Heart left ventricle (tissue), 16 donors: ENCODE measurements at regions not wholly inside any gene's neighbourhood (a gene's known extent, or its start where the extent isn't known, plus 50 kb on each side); places are given as distances from the start of the nearest gene placed in this dataset.

Source experiments
- ATAC-seq, 4 donors: fragments of 200-7000 bp; cut with Tn5 transposase; one replicate each; pipeline ENCODE4 v1.9.1; 2020 to 2022; ENCODE audit warnings: moderate library complexity in 4 of 4, mild to moderate bottlenecking in 3 of 4, moderate number of reproducible peaks in 1 of 4
- DNase-seq, 5 donors: peaks; one replicate each; pipeline ENCODE4 v3.0.0-alpha.2; 2020
- H3K27ac ChIP-seq, 12 donors: fragments of 200-600 bp; sonication (generic) in 4 of 12; one replicate each; pipeline versions ENCODE4 v1.5.0 to v1.8.0; 2016 to 2022; ENCODE audit warnings: mild to moderate bottlenecking in 2 of 12
- H3K27me3 ChIP-seq, 9 donors: fragments of 200-600 bp; sonication (generic) in 2 of 9; one replicate each; pipeline versions ENCODE4 v1.5.1 to v1.8.0; 2016 to 2022; ENCODE audit warnings: mild to moderate bottlenecking in 3 of 9
- H3K36me3 ChIP-seq, 9 donors: fragments of 200-600 bp; sonication (generic) in 2 of 9; one replicate each; pipeline versions ENCODE4 v1.5.0 to v1.8.0; 2018 to 2022; ENCODE audit warnings: mild to moderate bottlenecking in 2 of 9
- H3K4me1 ChIP-seq, 12 donors: fragments of 200-600 bp; sonication (generic) in 4 of 12; one replicate each; pipeline versions ENCODE4 v1.5.0 to v1.8.0; 2016 to 2022; ENCODE audit warnings: mild to moderate bottlenecking in 3 of 12
- H3K4me3 ChIP-seq, 12 donors: fragments of 200-600 bp; sonication (generic) in 4 of 12; one replicate each; pipeline versions ENCODE4 v1.5.0 to v1.8.0; 2017 to 2022; ENCODE audit warnings: mild to moderate bottlenecking in 9 of 12, moderate library complexity in 4 of 12
- H3K9me3 ChIP-seq, 12 donors: fragments of 200-600 bp; sonication (generic) in 4 of 12; one replicate each; pipeline versions ENCODE4 v1.5.0 to v1.8.0; 2016 to 2022; ENCODE audit warnings: mild to moderate bottlenecking in 1 of 12
- POLR2A ChIP-seq, 2 donors: fragments of 450-650 bp; IDR thresholded peaks; one replicate each; pipeline ENCODE4 v1.6.1; 2017; ENCODE audit warnings: antibody characterized with exemption in 2 of 2, mild to moderate bottlenecking in 2 of 2, moderate library complexity in 2 of 2
- WGBS, 4 donors: extraction: QIAGEN DNeasy Blood & Tissue Kit in 2 of 4; methylation state at CpG; one replicate each; pipeline versions ENCODE4 v1.1.5 to v1.1.7; 2013 to 2018; 5-methylcytosine and 5-hydroxymethylcytosine counted together
- intact Hi-C, 10 donors: fragments of 100-400 bp; cut with DNase I; formaldehyde crosslinking; loops; one replicate each; pipeline versions ENCODE4 v1.11.1 to v1.14.2; 2022
- TF ChIP-seq, protein P1 (sequence below), 12 donors: fragments of 200-600 bp; sonication (generic) in 4 of 12; IDR thresholded peaks; one replicate each; pipeline versions ENCODE4 v1.5.0 to v1.8.0; 2018 to 2022; ENCODE audit warnings: antibody characterized with exemption in 12 of 12, mild to moderate bottlenecking in 5 of 12
- donor health status: ischemic (EF 13 %, LVEDD 7.1; RV severe dilation, severe dysfunction).
- donor health status: healthy with polysubstance abuse.
- donor health status: DM: no; HTN: yes; CAD: no.
- donor health status: DM: no; HTN: no; CAD: no.
- donor health status: ischemic (EF 25% LVEDD 6.9; RV normal size, moderate dysfunction).
- donor health status: ischemic (EF 25% LVEDD 5.7; RV mildly dilated, moderate dysfunction).
- donor health status: healthy.
- donor health status: DM: yes; HTN: yes; CAD: no.
- donor health status: ischemic (EF 35%, LVEDD 5.7; RV mildly dilated, moderate dysfunction).
- donor health status: nonischemic (EF 11% LVEDD 7.7; RV severe dilation, severe dysfunction).
- donor health status: DM: yes; HTN: yes; CAD: no.
- donor health status: PGD.
- donor health status: ischemic (EF 29% LVEDD 5.4; RV normal size, mild dysfunction).
- donor health status: nonischemic (EF 23%, LVEDD 6.1; RV moderate dilation, normal function).

DNA sequence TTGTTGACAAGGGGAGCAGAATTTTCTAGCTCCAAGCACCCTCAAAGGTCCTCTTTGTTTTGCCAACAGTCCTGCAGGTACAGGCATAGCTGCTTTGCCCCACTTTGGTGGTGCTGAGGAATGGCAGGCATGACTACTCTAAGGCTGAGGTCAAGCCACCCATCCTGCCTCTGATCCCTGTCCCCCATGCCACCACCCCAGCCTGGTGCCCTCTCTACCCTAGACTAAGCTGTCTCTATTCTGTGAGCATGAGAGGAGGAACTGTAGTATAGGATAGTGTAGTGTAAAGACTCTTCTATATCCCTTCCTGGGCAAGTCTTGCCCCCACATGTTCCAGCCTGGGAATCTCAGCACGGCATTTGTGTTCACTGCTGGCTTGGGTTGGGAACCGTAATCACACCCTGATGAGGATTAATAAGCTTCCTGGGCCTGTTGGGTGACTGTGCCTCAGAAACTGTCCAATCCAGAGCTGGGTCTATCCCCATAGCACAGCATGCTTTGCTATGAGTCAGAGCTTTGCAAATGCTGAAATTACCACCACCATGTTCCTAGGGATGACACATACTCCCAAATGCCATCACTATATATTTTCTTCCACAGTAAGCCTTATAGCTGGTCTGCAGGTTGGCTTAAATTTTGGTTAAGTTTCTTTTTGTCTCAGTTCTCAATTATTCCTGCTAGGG is 105.7 kb upstream of the PPP2R5A start:
- Histone ChIP-seq H3K4me1 (peaks cover 0 to 19% (median 2%) of the 10 kb centered on the region in 12 donors), H3K27ac (no peak overlapping the region), H3K27me3 (no peaks in the 10 kb centered on the region), H3K9me3 (no peaks in the 10 kb centered on the region), H3K4me3 (no peak overlapping the region), H3K36me3 (no peaks in the 10 kb centered on the region)
- intact Hi-C loops, result no loop called here
- 92 to 100% (median 95%) methylated on average over 1 to 2 of the region's 2 CpGs for WGBS, 4 donors
- ATAC-seq (peak in 1 of 4 donors; percentile 22), DNase-seq (no peak)
- TF ChIP-seq, protein P1, sequence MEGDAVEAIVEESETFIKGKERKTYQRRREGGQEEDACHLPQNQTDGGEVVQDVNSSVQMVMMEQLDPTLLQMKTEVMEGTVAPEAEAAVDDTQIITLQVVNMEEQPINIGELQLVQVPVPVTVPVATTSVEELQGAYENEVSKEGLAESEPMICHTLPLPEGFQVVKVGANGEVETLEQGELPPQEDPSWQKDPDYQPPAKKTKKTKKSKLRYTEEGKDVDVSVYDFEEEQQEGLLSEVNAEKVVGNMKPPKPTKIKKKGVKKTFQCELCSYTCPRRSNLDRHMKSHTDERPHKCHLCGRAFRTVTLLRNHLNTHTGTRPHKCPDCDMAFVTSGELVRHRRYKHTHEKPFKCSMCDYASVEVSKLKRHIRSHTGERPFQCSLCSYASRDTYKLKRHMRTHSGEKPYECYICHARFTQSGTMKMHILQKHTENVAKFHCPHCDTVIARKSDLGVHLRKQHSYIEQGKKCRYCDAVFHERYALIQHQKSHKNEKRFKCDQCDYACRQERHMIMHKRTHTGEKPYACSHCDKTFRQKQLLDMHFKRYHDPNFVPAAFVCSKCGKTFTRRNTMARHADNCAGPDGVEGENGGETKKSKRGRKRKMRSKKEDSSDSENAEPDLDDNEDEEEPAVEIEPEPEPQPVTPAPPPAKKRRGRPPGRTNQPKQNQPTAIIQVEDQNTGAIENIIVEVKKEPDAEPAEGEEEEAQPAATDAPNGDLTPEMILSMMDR (IDR thresholded peaks at IDR 0.05), result no peak
- no peak for TF ChIP-seq POLR2A (IDR thresholded peaks at IDR 0.05)

DNA sequence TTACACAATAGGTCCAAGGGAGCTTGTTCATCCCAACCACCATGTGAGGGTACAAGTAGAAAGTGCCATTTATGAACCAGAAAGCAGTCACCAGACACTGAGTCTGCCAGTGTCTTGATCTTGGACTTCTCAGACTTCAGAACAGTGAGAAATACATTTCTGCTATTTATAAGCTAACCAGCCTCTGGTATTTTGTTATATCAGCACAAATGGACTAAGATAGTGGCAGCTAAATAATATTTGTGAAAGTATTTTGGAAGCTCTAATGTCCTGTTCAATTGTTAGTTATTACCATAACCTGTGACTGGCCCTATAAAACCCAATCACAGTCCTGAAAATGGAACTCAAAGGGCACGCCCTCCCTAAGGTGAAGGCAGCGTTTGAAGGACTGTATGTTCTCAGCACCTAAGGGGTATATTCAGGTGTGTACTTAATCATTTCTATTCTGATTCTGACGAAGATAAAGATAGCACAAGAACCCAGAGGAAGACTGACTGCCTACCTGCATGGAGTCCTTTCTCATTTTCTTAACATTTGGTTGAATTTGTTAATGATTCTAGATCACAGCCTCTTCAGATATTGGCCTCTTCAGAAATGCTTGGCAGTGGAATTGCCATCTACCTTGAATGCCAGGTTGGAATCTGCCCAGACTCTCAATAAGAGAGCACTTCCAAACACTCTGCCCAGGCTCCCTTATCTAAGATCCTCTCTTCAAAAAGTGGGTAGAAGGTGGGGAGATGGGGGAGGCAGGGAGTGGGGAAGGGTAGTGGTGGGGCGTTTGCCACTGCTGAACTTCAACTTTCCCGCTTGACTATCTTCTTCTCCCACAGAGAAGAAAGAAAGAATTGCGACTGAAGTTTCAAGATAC is 104.0 kb upstream of the PPP2R5A start:
- intact Hi-C loops, result no loop called here
- no peaks in the 10 kb centered on the region for H3K27me3 ChIP-seq
- TF ChIP-seq, protein P1 (IDR thresholded peaks at IDR 0.05), result no peak
- TF ChIP-seq POLR2A (IDR thresholded peaks at IDR 0.05), result no peak
- DNase-seq (no peak), ATAC-seq (no peak)
- 87 to 91% (median 88%) methylated on average over 6 of the region's 6 CpGs for WGBS, 4 donors
- no peaks in the 10 kb centered on the region for H3K9me3 ChIP-seq
- no peaks in the 10 kb centered on the region for H3K36me3 ChIP-seq
- no peak overlapping the region for H3K4me3 ChIP-seq
- H3K4me1 ChIP-seq, result peaks cover 0 to 22% (median 0%) of the 10 kb centered on the region in 12 donors
- no peak overlapping the region for H3K27ac ChIP-seq

DNA sequence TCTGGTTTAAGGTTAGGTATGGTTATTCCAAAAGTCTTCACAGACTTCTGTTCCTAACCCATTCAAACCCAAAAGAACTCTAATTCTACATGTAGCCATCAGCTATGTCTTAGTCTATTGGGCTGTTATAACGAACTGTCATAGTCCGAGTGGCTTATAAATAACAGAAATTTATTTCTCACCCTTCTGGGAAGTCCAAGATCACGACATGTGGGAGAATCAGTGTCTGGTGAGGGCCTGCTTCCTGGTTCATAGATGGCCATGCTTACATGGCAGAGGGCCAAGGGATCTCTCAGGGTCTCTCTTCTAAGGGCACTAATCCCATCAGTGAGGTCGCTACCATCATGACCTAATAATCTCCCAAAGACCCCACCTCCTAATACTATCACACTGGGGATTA is 103.0 kb upstream of the PPP2R5A start:
- 91 to 96% (median 95%) methylated on average over 4 of the region's 4 CpGs for WGBS, 4 donors
- Histone ChIP-seq H3K27ac (no peak overlapping the region), H3K36me3 (no peaks in the 10 kb centered on the region), H3K4me3 (no peak overlapping the region), H3K9me3 (no peaks in the 10 kb centered on the region), H3K27me3 (no peaks in the 10 kb centered on the region), H3K4me1 (peaks cover 0 to 29% (median 2%) of the 10 kb centered on the region in 12 donors)
- TF ChIP-seq POLR2A (IDR thresholded peaks at IDR 0.05), result no peak
- TF ChIP-seq, protein P1 (IDR thresholded peaks at IDR 0.05), result no peak
- intact Hi-C loops, result no loop called here
- DNase-seq, result no peak
- no peak for ATAC-seq

DNA sequence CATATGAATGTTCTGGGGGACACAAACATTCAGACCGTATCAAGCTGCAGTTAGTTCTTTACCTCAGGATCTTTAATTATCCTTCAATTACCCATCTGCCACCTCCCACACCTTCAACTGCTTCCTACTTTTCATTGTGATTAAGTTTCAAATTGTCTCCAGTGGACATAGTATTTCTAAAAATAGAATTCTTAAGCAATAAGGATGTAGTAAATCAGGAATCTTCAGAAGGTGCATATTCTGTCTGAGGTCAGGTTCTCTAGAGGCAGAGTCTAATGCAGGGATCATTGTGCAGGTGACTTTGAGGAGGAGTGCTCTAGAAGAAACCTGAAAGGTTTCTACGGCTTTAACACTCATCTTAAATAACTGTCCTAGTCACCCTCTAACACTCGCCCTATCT is 102.6 kb upstream of the PPP2R5A start:
- H3K36me3 ChIP-seq, result no peaks in the 10 kb centered on the region
- ATAC-seq (no peak), DNase-seq (no peak)
- H3K27ac ChIP-seq, result no peak overlapping the region
- no peaks in the 10 kb centered on the region for H3K9me3 ChIP-seq
- TF ChIP-seq POLR2A (IDR thresholded peaks at IDR 0.05), result no peak
- TF ChIP-seq, protein P1 (IDR thresholded peaks at IDR 0.05), result no peak
- intact Hi-C loops, result no loop called here
- 79 to 88% (median 83%) methylated on average over 3 of the region's 3 CpGs for whole genome bisulfite sequencing, 4 donors
- no peaks in the 10 kb centered on the region for H3K27me3 ChIP-seq
- peaks cover 0 to 33% (median 6%) of the 10 kb centered on the region in 12 donors for H3K4me1 ChIP-seq
- no peak overlapping the region for H3K4me3 ChIP-seq
